ENCODE measurements at regions not wholly inside any gene's neighbourhood (a gene's known extent, or its start where the extent isn't known, plus 50 kb on each side); places are given as distances from the start of the nearest gene placed in this dataset.

- no TSS peak for BruUV-seq (replicated peaks)
- Histone ChIP-seq H3K9ac (ENCODE audit: low read length) (no peak overlapping the region), H3K27ac (ENCODE audit: low read depth, low read length) (no peak overlapping the region), H3K9me2 (ENCODE audit: insufficient read depth) (no peaks in the 10 kb centered on the region), H3K4me2 (ENCODE audit: low read length) (no peak overlapping the region), H3K36me3 (ENCODE audit: control insufficient read depth in 1 of 2, insufficient read depth in 2 of 2, low read length in 2 of 2) (no peaks in the 10 kb centered on the region), H3K27me3 (ENCODE audit: insufficient read depth, low read length) (0 out of 2 replicates have a peak, but pooled peaks cover 2% of the 10 kb centered on the region), H2AFZ (ENCODE audit: low read depth, low read length, poor library complexity, severe bottlenecking) (no peak overlapping the region), H3K9me3 (ENCODE audit: control insufficient read depth in 1 of 2, insufficient read depth in 1 of 2, low read depth in 1 of 2, low read length in 2 of 2) (no peaks in the 10 kb centered on the region), H3K4me1 (ENCODE audit: control insufficient read depth in 1 of 2, insufficient read depth in 2 of 2, low read length in 2 of 2) (no peaks in the 10 kb centered on the region), H3K79me2 (ENCODE audit: insufficient read depth, low read length) (no peaks in the 10 kb centered on the region), H4K20me1 (ENCODE audit: insufficient read depth) (no peaks in the 10 kb centered on the region), H3K4me3 (replicated peaks in 1 of 2; ENCODE audit: low read depth in 1 of 2, low read length in 2 of 2) (no peak overlapping the region)
- ChIA-PET POLR2A (no interaction called here), RAD21 (ENCODE audit: low non-redundant PET in 1 of 2, low total read pairs in 2 of 2, uncharacterized antibody in 2 of 2, unreplicated experiment in 2 of 2) (no interaction called here), CTCF (no interaction called here)
- DNase-seq (ENCODE audit: low read depth, low spot score): no peak
- intact Hi-C loops (cut with micrococcal nuclease): no loop called here
- ATAC-seq: no peak
- TF ChIP-seq EZH2phosphoT487 (IDR thresholded peaks at IDR 0.05; ENCODE audit: borderline replicate concordance): no peak
- TF ChIP-seq EZH2 (IDR thresholded peaks at IDR 0.05): no peak
- TF ChIP-seq ELF1 (IDR thresholded peaks at IDR 0.05; ENCODE audit: borderline replicate concordance, low read depth): no peak
- no peak for TF ChIP-seq MAX (IDR thresholded peaks at IDR 0.05)
- TF ChIP-seq EGR1 (IDR thresholded peaks at IDR 0.05; ENCODE audit: low read depth): no peak
- TF ChIP-seq CEBPB (IDR thresholded peaks at IDR 0.05; ENCODE audit: low read depth): no peak
Measured at GRCh38 chr4:181618038-181618618, 625.1 kb upstream of the TENM3 start.

GRCh38 chr4:181618896-181619295, 624.3 kb upstream of the TENM3 start:
- no peak for ATAC-seq
- CTCF ChIA-PET: no interaction called here
- no peaks in the 10 kb centered on the region for H3K79me2 ChIP-seq (ENCODE audit: insufficient read depth, low read length)
- H3K4me3 ChIP-seq (replicated peaks in 1 of 2; ENCODE audit: low read depth in 1 of 2, low read length in 2 of 2): no peak overlapping the region
- H3K9ac ChIP-seq (ENCODE audit: low read length): no peak overlapping the region
- no peaks in the 10 kb centered on the region for H4K20me1 ChIP-seq (ENCODE audit: insufficient read depth)
- POLR2A ChIA-PET: no interaction called here
- no peaks in the 10 kb centered on the region for H3K4me1 ChIP-seq (ENCODE audit: control insufficient read depth in 1 of 2, insufficient read depth in 2 of 2, low read length in 2 of 2)
- no TSS peak for BruUV-seq (replicated peaks)
- no peak overlapping the region for H2AFZ ChIP-seq (ENCODE audit: low read depth, low read length, poor library complexity, severe bottlenecking)
- no peak overlapping the region for H3K27ac ChIP-seq (ENCODE audit: low read depth, low read length)
- H3K9me2 ChIP-seq (ENCODE audit: insufficient read depth): no peaks in the 10 kb centered on the region
- intact Hi-C loops (cut with micrococcal nuclease): no loop called here
- no peaks in the 10 kb centered on the region for H3K36me3 ChIP-seq (ENCODE audit: control insufficient read depth in 1 of 2, insufficient read depth in 2 of 2, low read length in 2 of 2)
- DNase-seq (ENCODE audit: low read depth, low spot score): no peak
- H3K27me3 ChIP-seq (ENCODE audit: insufficient read depth, low read length): 0 out of 2 replicates have a peak, but pooled peaks cover 2% of the 10 kb centered on the region
- RAD21 ChIA-PET (ENCODE audit: low non-redundant PET in 1 of 2, low total read pairs in 2 of 2, uncharacterized antibody in 2 of 2, unreplicated experiment in 2 of 2): no interaction called here
- no peaks in the 10 kb centered on the region for H3K9me3 ChIP-seq (ENCODE audit: control insufficient read depth in 1 of 2, insufficient read depth in 1 of 2, low read depth in 1 of 2, low read length in 2 of 2)
- H3K4me2 ChIP-seq (ENCODE audit: low read length): no peak overlapping the region
- TF ChIP-seq JUND (IDR thresholded peaks at IDR 0.05): no peak
- no peak for TF ChIP-seq YY1 (IDR thresholded peaks at IDR 0.05; ENCODE audit: extremely low read depth, insufficient replicate concordance, low read depth, low read length)
- TF ChIP-seq POLR2A (IDR thresholded peaks at IDR 0.05; ENCODE audit: borderline replicate concordance, extremely low read depth, insufficient read depth, insufficient read length): no peak
- no peak for TF ChIP-seq REST (IDR thresholded peaks at IDR 0.05; ENCODE audit: low read depth)
- no peak for TF ChIP-seq SIN3A (IDR thresholded peaks at IDR 0.05; ENCODE audit: low read depth)
- TF ChIP-seq CEBPB (IDR thresholded peaks at IDR 0.05; ENCODE audit: low read depth): no peak
- TF ChIP-seq TCF7L2 (IDR thresholded peaks at IDR 0.05; ENCODE audit: borderline replicate concordance, extremely low read depth, insufficient read depth, insufficient read length): no peak
- TF ChIP-seq ZNF274 (IDR thresholded peaks at IDR 0.05; ENCODE audit: low read depth, low read length): no peak
- no peak for TF ChIP-seq EZH2 (IDR thresholded peaks at IDR 0.05)
- TF ChIP-seq EZH2phosphoT487 (IDR thresholded peaks at IDR 0.05; ENCODE audit: borderline replicate concordance): no peak
- TF ChIP-seq FOSL1 (IDR thresholded peaks at IDR 0.05; ENCODE audit: low read depth): no peak
- TF ChIP-seq ATF3 (IDR thresholded peaks at IDR 0.05): no peak

Measured in HCT116 (cell line).